GM13977 (cell line): ENCODE measurements at regions not wholly inside any gene's neighbourhood (a gene's known extent, or its start where the extent isn't known, plus 50 kb on each side); places are given as distances from the start of the nearest gene placed in this dataset.

Source experiments
- DNase-seq: peaks from one replicate; pipeline ENCODE4 v3.0.0; 2012; ENCODE audit warnings: low spot score
- in situ Hi-C: fragments of 300-500 bp; cut with MboI; formaldehyde crosslinking; loops from one replicate; pipeline ENCODE4 v1.12.0; 2022; ENCODE audit warnings: low sequenced_read_pairs, low pct_unique_long_range_greater_than_20kb, mixed read lengths, inconsistent platforms; ENCODE audit not compliant: unreplicated experiment
- TF ChIP-seq, protein P1 (sequence below): IDR thresholded peaks from 2 replicates; pipeline ENCODE4 v1.5.1; 2012; ENCODE audit warnings: mild to moderate bottlenecking, control low read depth; ENCODE audit not compliant: insufficient read depth; ENCODE audit errors: extremely low read depth, missing control alignments

DNA sequence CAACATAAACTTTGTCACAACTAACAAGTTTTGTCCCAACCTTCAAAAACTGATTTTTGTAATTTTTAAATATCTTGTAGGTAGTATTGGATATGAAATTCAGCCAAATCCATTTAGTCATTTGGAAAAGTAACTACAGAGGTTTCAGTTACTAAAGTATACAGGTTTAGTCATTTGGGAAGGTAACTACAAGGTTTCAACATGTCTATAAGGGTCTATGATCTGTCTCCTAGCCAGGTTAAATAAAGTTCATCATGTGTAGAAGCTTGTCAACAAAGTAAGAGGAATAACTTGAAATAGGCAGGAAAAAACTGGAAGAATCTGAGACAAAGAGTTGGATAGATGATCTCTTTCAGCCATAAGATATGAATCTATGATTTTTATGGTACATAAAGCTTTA lies 229.8 kb downstream of the COL12A1 start:
- TF ChIP-seq, protein P1, sequence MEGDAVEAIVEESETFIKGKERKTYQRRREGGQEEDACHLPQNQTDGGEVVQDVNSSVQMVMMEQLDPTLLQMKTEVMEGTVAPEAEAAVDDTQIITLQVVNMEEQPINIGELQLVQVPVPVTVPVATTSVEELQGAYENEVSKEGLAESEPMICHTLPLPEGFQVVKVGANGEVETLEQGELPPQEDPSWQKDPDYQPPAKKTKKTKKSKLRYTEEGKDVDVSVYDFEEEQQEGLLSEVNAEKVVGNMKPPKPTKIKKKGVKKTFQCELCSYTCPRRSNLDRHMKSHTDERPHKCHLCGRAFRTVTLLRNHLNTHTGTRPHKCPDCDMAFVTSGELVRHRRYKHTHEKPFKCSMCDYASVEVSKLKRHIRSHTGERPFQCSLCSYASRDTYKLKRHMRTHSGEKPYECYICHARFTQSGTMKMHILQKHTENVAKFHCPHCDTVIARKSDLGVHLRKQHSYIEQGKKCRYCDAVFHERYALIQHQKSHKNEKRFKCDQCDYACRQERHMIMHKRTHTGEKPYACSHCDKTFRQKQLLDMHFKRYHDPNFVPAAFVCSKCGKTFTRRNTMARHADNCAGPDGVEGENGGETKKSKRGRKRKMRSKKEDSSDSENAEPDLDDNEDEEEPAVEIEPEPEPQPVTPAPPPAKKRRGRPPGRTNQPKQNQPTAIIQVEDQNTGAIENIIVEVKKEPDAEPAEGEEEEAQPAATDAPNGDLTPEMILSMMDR = no peak
- no peak for DNase-seq
- in situ Hi-C loops = no loop called here

GRCh38 chr6:74973591-74973990 lies 232.3 kb downstream of the COL12A1 start:
- no peak for DNase-seq
- in situ Hi-C loops = no loop called here

GRCh38 chr6:74971633-74972032 lies 234.2 kb downstream of the COL12A1 start:
- TF ChIP-seq, protein P1 = no peak
- in situ Hi-C loops = no loop called here
- DNase-seq = no peak

More at GRCh38 chr6:74973591-74973990, 232.3 kb downstream of the COL12A1 start:
- TF ChIP-seq, protein P1 = no peak

GRCh38 chr6:74969591-74970267 lies 236.1 kb downstream of the COL12A1 start:
- DNase-seq = no peak
- in situ Hi-C loops = no loop called here
- TF ChIP-seq, protein P1 = no peak

GRCh38 chr6:74967821-74968220 lies 238.0 kb downstream of the COL12A1 start:
- in situ Hi-C loops = no loop called here
- TF ChIP-seq, protein P1 = no peak
- no peak for DNase-seq

- TF ChIP-seq, protein P1 = no peak
- DNase-seq = no peak
- in situ Hi-C loops = no loop called here
Measured at GRCh38 chr6:74966712-74967111, 239.1 kb downstream of the COL12A1 start.
